Thoracic aorta (tissue), 2 donors: ENCODE measurements at regions not wholly inside any gene's neighbourhood (a gene's known extent, or its start where the extent isn't known, plus 50 kb on each side); places are given as distances from the start of the nearest gene placed in this dataset.

ENCODE experiments used
- ATAC-seq: fragments of 150-250 bp; one replicate; pipeline ENCODE4 v1.8.0; 2017; ENCODE audit warnings: low read depth; ENCODE audit not compliant: insufficient number of reproducible peaks, low FRiP score
- DNase-seq: peaks from one replicate; pipeline ENCODE4 v3.0.0-alpha.2; 2020; ENCODE audit warnings: low spot score
- H3K27ac ChIP-seq, 2 donors: fragments of 200-600 bp; sonication (generic); 1 replicate in 1 of 2; 2 replicates in 1 of 2; pipeline ENCODE4 v1.5.1; 2016; ENCODE audit warnings: mild to moderate bottlenecking in 2 of 2, moderate library complexity in 2 of 2
- H3K27me3 ChIP-seq: fragments of 200-600 bp; sonication (generic); replicated peaks from 2 replicates; pipeline ENCODE4 v1.6.0; 2016; ENCODE audit warnings: mild to moderate bottlenecking; ENCODE audit not compliant: insufficient read depth
- H3K36me3 ChIP-seq: fragments of 200-600 bp; sonication (generic); one replicate; pipeline ENCODE4 v1.5.1; 2016
- H3K4me1 ChIP-seq, 2 donors: fragments of 200-600 bp; sonication (generic); 1 replicate in 1 of 2; 2 replicates in 1 of 2; pipeline versions ENCODE4 v1.5.1 to v1.6.0; 2016; ENCODE audit warnings: low read depth in 2 of 2, mild to moderate bottlenecking in 1 of 2; ENCODE audit not compliant: control insufficient read depth in 1 of 2
- H3K4me3 ChIP-seq: fragments of 200-600 bp; sonication (generic); 2 replicates; pipeline ENCODE4 v1.5.1; 2016; ENCODE audit warnings: mild to moderate bottlenecking
- H3K9me3 ChIP-seq: fragments of 200-600 bp; sonication (generic); 2 replicates; pipeline ENCODE4 v1.5.1; 2016
- CTCF ChIP-seq: fragments of 200-600 bp; sonication (generic); IDR thresholded peaks from one replicate; pipeline ENCODE4 v1.5.1; 2019; ENCODE audit warnings: antibody characterized with exemption

DNA sequence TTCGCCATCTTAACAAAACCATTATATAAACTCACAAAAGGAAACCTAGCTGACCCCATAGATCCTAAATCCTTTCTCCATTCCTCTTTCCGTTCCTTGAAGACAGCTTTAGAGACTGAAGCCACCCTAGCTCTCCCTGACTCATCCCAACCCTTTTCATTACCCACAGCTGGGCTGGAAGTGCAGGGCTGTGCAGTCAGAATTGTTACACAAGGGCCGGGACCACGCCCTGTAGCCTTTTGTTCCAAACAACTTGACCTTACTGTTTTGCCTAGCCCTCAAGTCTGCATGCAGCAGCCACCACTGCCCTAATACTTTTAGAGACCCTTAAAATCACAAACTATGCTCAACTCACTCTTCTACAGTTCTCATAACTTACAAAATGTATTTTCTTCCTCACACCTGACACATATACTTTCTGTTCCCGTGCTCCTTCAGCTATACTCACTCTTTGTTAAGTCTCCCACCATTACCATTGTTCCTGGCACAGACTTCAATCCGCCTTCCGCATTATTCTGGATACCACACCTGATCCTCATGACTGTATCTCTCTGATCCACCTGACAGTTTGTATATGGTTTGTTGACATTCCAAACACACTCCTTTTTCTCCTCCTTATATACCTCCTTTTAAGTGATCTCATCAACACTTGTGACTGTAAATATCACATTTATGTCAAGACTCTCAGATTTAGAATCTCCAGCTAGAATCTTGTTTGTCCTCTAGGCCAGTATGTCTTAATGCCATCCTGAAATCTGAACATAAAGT lies 208.7 kb downstream of the KITLG start:
- DNase-seq (peak; percentile 4), ATAC-seq (no peak)

DNA sequence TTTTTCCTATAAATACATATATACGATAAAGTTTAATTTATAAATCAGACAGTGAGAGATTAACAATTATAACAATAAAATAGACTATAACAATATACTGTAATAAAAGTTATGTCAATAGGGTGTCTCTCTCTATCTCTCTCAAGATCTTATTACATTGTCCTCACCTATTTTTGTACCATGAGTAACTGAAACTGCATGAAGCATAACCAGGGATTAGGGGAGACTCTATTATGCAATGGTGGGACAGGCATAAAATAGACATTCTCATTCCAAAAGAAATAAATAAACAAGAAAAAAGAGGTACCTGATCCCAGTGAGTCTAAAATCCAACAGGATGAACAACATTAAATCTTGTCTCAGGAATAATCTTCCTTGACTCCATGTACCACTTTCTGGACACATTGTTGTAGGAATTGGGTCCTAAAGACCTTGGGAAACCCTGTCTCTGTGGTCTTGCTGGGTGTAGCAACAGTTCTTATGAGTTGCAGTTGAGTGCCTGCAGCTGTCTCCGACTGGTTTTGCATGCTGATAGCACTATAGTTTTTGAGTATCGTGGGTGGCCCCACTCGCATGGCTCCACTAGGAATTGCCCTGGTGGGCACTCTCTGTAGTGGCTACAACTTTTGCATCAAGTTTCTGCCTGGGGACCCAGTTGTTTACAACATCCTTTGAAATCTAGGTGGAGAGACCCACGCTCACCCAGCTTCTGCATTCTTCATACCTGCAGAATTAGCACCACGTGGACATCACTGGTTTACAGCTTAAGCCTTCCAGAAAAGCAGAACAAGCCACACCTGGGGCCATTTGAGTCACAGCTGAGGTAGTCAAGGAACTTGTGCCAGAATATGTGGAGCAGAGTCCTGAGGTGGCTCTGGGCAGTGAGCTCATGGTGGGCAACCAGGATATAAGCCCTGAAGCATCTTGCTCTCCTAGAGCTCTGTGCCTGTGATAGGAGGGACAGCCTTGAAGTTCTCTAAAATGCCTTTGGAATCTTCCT lies 204.7 kb downstream of the KITLG start:
- no peaks in the 10 kb centered on the region for H3K9me3 ChIP-seq
- H3K4me3 ChIP-seq = no peak overlapping the region
- no peaks in the 10 kb centered on the region for H3K4me1 ChIP-seq
- ATAC-seq (no peak), DNase-seq (no peak)
- H3K36me3 ChIP-seq = no peaks in the 10 kb centered on the region
- no peak overlapping the region for H3K27ac ChIP-seq
- H3K27me3 ChIP-seq = no peaks in the 10 kb centered on the region
- TF ChIP-seq CTCF = no peak

More for the DNA sequence above, 208.7 kb downstream of the KITLG start:
- Histone ChIP-seq H3K27me3 (no peaks in the 10 kb centered on the region), H3K9me3 (no peaks in the 10 kb centered on the region), H3K27ac (no peak overlapping the region), H3K4me3 (no peak overlapping the region), H3K36me3 (no peaks in the 10 kb centered on the region), H3K4me1 (no peaks in the 10 kb centered on the region)
- no peak for TF ChIP-seq CTCF

DNA sequence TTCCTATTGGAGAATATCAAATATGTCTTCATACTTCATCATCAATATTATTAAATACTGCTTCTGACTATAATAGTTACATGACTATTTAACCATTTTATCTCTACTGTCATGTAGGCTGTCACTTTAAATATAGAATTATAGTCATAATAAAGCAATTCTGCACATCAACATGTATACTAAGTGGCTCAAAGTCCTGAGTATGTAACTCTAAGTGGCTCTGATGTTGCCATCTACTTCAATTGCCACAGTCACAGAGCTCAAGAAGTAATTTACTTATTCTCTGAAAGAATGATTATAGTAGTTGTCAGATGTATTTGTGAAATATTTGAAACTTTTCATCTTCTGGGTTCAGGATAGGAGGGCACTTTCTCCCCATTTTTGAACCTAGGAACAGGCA lies 202.3 kb downstream of the KITLG start:
- no peak for TF ChIP-seq CTCF
- DNase-seq = no peak
- ATAC-seq = no peak
- Histone ChIP-seq H3K9me3 (no peaks in the 10 kb centered on the region), H3K36me3 (no peaks in the 10 kb centered on the region), H3K27me3 (no peaks in the 10 kb centered on the region), H3K27ac (no peak overlapping the region), H3K4me3 (no peak overlapping the region), H3K4me1 (no peaks in the 10 kb centered on the region)

DNA sequence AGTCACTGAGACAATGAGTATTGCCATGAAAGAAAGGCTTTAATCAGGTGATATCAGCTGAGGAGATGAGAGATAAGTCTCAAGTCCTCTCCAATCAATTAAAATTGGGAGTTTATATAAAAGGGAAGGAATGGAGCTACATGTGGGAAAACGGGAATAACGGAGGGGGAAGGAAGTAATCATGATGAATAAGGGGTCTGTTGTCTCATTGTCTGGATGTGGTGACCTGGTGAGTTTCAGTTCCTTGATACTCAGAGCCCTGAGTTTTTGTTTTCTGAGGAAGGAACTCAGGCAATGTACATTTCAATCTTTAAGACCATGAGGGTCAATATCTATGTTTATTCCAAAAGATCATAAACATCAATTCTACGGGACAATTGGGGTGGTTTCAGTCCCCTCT lies 198.8 kb downstream of the KITLG start:
- no peak for DNase-seq
- TF ChIP-seq CTCF = no peak
- no peak for ATAC-seq

GRCh38 chr12:88383405-88383804 lies 196.9 kb downstream of the KITLG start:
- no peaks in the 10 kb centered on the region for H3K36me3 ChIP-seq
- no peaks in the 10 kb centered on the region for H3K4me1 ChIP-seq
- no peaks in the 10 kb centered on the region for H3K27me3 ChIP-seq
- no peak overlapping the region for H3K4me3 ChIP-seq
- ATAC-seq (no peak), DNase-seq (no peak)
- no peak for TF ChIP-seq CTCF
- no peaks in the 10 kb centered on the region for H3K9me3 ChIP-seq
- H3K27ac ChIP-seq = no peak overlapping the region

More for the DNA sequence above, 198.8 kb downstream of the KITLG start:
- no peak overlapping the region for H3K27ac ChIP-seq
- H3K27me3 ChIP-seq = no peaks in the 10 kb centered on the region
- no peak overlapping the region for H3K4me3 ChIP-seq
- H3K4me1 ChIP-seq = no peaks in the 10 kb centered on the region
- H3K9me3 ChIP-seq = no peaks in the 10 kb centered on the region
- no peaks in the 10 kb centered on the region for H3K36me3 ChIP-seq
